GM12892 (cell line): ENCODE measurements at regions not wholly inside any gene's neighbourhood (a gene's known extent, or its start where the extent isn't known, plus 50 kb on each side); places are given as distances from the start of the nearest gene placed in this dataset.

ENCODE experiments used
- POLR2A ChIP-seq: IDR thresholded peaks from 2 replicates; pipeline ENCODE4 v1.6.1; 2011; ENCODE audit warnings: low read depth, low read length, control low read depth
- POLR2AphosphoS5 ChIP-seq: IDR thresholded peaks from 2 replicates; pipeline ENCODE4 v1.6.1; 2011; ENCODE audit warnings: low read depth, low read length, control low read depth

DNA sequence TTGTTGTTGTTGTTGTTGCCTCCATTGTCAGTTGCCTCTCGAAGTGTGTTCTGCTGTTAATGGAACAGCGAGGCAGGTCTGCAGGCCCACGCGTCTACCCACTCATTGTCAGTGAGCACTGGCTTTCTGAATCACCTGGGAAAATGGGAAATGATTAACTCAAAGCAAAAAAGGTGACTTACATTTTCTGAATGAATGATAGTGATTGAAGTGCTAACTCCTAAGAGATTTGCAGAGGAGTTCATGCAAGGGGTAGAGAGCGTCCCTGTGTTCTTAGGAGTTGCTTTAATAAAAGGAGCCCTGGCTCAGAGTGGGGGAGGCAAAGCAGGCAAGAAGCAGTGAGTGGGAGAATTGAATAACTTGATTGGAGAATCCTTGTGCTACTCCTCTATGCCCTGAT is 177.6 kb downstream of the CAND1 start:
- no peak for TF ChIP-seq POLR2A
- TF ChIP-seq POLR2AphosphoS5: no peak
